MM.1S (cell line): ENCODE measurements at regions not wholly inside any gene's neighbourhood (a gene's known extent, or its start where the extent isn't known, plus 50 kb on each side); places are given as distances from the start of the nearest gene placed in this dataset.

Experiments used
- DNase-seq: peaks from one replicate; pipeline ENCODE4 v3.0.0-alpha.2; 2015
- H2AFZ ChIP-seq: fragments of 300-600 bp; sonication (generic); 2 replicates; pipeline ENCODE4 v1.6.0; 2016; ENCODE audit warnings: antibody characterized with exemption, low read length
- H3F3A ChIP-seq: fragments of 300-600 bp; sonication (generic); 2 replicates; pipeline ENCODE4 v1.6.1; 2016; ENCODE audit warnings: mild to moderate bottlenecking, antibody characterized with exemption, low read length, moderate library complexity, mixed read lengths; ENCODE audit not compliant: insufficient read depth
- H3K27ac ChIP-seq: fragments of 300-600 bp; sonication (generic); 2 replicates; pipeline ENCODE4 v1.5.1; 2016; ENCODE audit warnings: mild to moderate bottlenecking, low read length
- H3K27me3 ChIP-seq: fragments of 300-600 bp; sonication (generic); replicated peaks from 2 replicates; pipeline ENCODE4 v1.6.0; 2016; ENCODE audit warnings: low read length; ENCODE audit not compliant: insufficient read depth
- H3K36me3 ChIP-seq: fragments of 300-600 bp; sonication (generic); replicated peaks from 2 replicates; pipeline ENCODE4 v1.6.1; 2016; ENCODE audit warnings: mild to moderate bottlenecking, low read length, mixed read lengths; ENCODE audit not compliant: insufficient read depth
- H3K4me1 ChIP-seq: fragments of 300-600 bp; sonication (generic); 2 replicates; pipeline ENCODE4 v1.6.1; 2016; ENCODE audit warnings: low read length, mixed read lengths
- H3K4me2 ChIP-seq: fragments of 300-600 bp; sonication (generic); 2 replicates; pipeline ENCODE4 v1.6.0; 2016; ENCODE audit warnings: low read depth, low read length
- H3K4me3 ChIP-seq: fragments of 300-600 bp; sonication (generic); 2 replicates; pipeline ENCODE4 v1.5.1; 2016; ENCODE audit warnings: low read length, mixed read lengths
- H3K79me2 ChIP-seq: fragments of 300-600 bp; sonication (generic); 2 replicates; pipeline ENCODE4 v1.6.1; 2016; ENCODE audit warnings: mixed run types, low read length, mixed read lengths
- H3K9ac ChIP-seq: fragments of 300-600 bp; sonication (generic); 2 replicates; pipeline ENCODE4 v1.6.1; 2016; ENCODE audit warnings: low read length, mixed read lengths
- H3K9me2 ChIP-seq: fragments of 300-600 bp; sonication (generic); replicated peaks from 2 replicates; pipeline ENCODE4 v1.6.1; 2016; ENCODE audit warnings: mild to moderate bottlenecking, low read length, mixed read lengths; ENCODE audit not compliant: insufficient read depth
- H3K9me3 ChIP-seq: fragments of 300-600 bp; sonication (generic); replicated peaks from 2 replicates; pipeline ENCODE4 v1.6.1; 2016; ENCODE audit warnings: mild to moderate bottlenecking, low read length, mixed read lengths; ENCODE audit not compliant: insufficient read depth
- H4K20me1 ChIP-seq: fragments of 300-600 bp; sonication (generic); 2 replicates; pipeline ENCODE4 v1.6.1; 2016; ENCODE audit warnings: mild to moderate bottlenecking, low read length, moderate library complexity, mixed read lengths; ENCODE audit not compliant: insufficient read depth
- CTCF ChIP-seq: fragments of 300-600 bp; sonication (generic); IDR thresholded peaks from 2 replicates; pipeline ENCODE4 v1.5.1; 2016; ENCODE audit warnings: antibody characterized with exemption, low read length, mixed read lengths
- EZH2 ChIP-seq: fragments of 300-600 bp; sonication (generic); optimal IDR thresholded peaks from 2 replicates; pipeline ENCODE3; 2017; ENCODE audit warnings: low read depth, mild to moderate bottlenecking, antibody characterized with exemption, low read length, mixed read lengths
- EZH2phosphoT487 ChIP-seq: fragments of 300-600 bp; sonication (generic); IDR thresholded peaks from 2 replicates; pipeline ENCODE4 v1.6.1; 2018; ENCODE audit warnings: antibody characterized with exemption, low read length

GRCh38 chr2:54381293-54381692 is 74.8 kb upstream of the SPTBN1 start:
- no peak overlapping the region for H3K4me2 ChIP-seq
- no peak overlapping the region for H3K27ac ChIP-seq
- no peaks in the 10 kb centered on the region for H3F3A ChIP-seq
- H3K27me3 ChIP-seq: no peaks in the 10 kb centered on the region
- H3K4me1 ChIP-seq: no peaks in the 10 kb centered on the region
- H4K20me1 ChIP-seq: no peaks in the 10 kb centered on the region
- H3K9me2 ChIP-seq: no peaks in the 10 kb centered on the region
- no peak overlapping the region for H3K9ac ChIP-seq
- no peak for TF ChIP-seq EZH2
- no peak for TF ChIP-seq EZH2phosphoT487
- TF ChIP-seq CTCF: no peak
- no peak for DNase-seq
- H3K4me3 ChIP-seq: no peak overlapping the region
- H3K79me2 ChIP-seq: no peaks in the 10 kb centered on the region
- H3K36me3 ChIP-seq: no peaks in the 10 kb centered on the region
- no peak overlapping the region for H2AFZ ChIP-seq
- no peaks in the 10 kb centered on the region for H3K9me3 ChIP-seq

GRCh38 chr2:54382601-54383000 is 73.5 kb upstream of the SPTBN1 start:
- no peaks in the 10 kb centered on the region for H3K79me2 ChIP-seq
- no peaks in the 10 kb centered on the region for H4K20me1 ChIP-seq
- H3K9me2 ChIP-seq: no peaks in the 10 kb centered on the region
- H3K4me3 ChIP-seq: no peak overlapping the region
- H3K36me3 ChIP-seq: no peaks in the 10 kb centered on the region
- TF ChIP-seq EZH2 (no peak), CTCF (no peak), EZH2phosphoT487 (no peak)
- no peak overlapping the region for H2AFZ ChIP-seq
- no peak overlapping the region for H3K27ac ChIP-seq
- no peaks in the 10 kb centered on the region for H3K27me3 ChIP-seq
- H3K9ac ChIP-seq: no peak overlapping the region
- no peak for DNase-seq
- no peaks in the 10 kb centered on the region for H3K9me3 ChIP-seq
- no peaks in the 10 kb centered on the region for H3F3A ChIP-seq
- no peaks in the 10 kb centered on the region for H3K4me1 ChIP-seq
- no peak overlapping the region for H3K4me2 ChIP-seq

GRCh38 chr2:54384301-54385203 is 71.6 kb upstream of the SPTBN1 start:
- no peak for DNase-seq
- Histone ChIP-seq H3F3A (no peaks in the 10 kb centered on the region), H3K36me3 (no peaks in the 10 kb centered on the region), H3K9me3 (no peaks in the 10 kb centered on the region), H3K27me3 (no peaks in the 10 kb centered on the region), H3K4me2 (no peak overlapping the region), H3K79me2 (no peaks in the 10 kb centered on the region), H3K9ac (no peak overlapping the region), H3K4me1 (no peaks in the 10 kb centered on the region), H2AFZ (no peak overlapping the region), H4K20me1 (no peaks in the 10 kb centered on the region), H3K27ac (no peak overlapping the region), H3K4me3 (no peak overlapping the region), H3K9me2 (no peaks in the 10 kb centered on the region)
- TF ChIP-seq CTCF (no peak), EZH2 (no peak), EZH2phosphoT487 (no peak)
